GM23338 (cell line): ENCODE measurements at regions not wholly inside any gene's neighbourhood (a gene's known extent, or its start where the extent isn't known, plus 50 kb on each side); places are given as distances from the start of the nearest gene placed in this dataset.

ENCODE experiments used
- CREB1 ChIP-seq: fragments of 250-450 bp; sonication (Bioruptor Pico); IDR thresholded peaks from 2 replicates; pipeline ENCODE4 v1.5.0; 2020; ENCODE audit warnings: low read depth, mild to moderate bottlenecking, moderate library complexity
- CTCF ChIP-seq, 2 experiments: fragments of 200-600 bp in 1 of 2; sonication (generic) in 1 of 2; conservative IDR thresholded peaks; 2 replicates each; pipeline versions ENCODE4 v1.5.1 to v1.6.1; 2016 to 2017; ENCODE audit warnings: antibody characterized with exemption in 2 of 2, low read depth in 2 of 2, mild to moderate bottlenecking in 2 of 2, moderate library complexity in 1 of 2
- ETS1 ChIP-seq: IDR thresholded peaks from 2 replicates; pipeline ENCODE4 v1.6.1; 2016; ENCODE audit warnings: antibody characterized with exemption
- EZH2 ChIP-seq: fragments of 200-600 bp; sonication (generic); IDR thresholded peaks from one replicate; pipeline ENCODE4 v1.8.0; 2017; ENCODE audit warnings: antibody characterized with exemption, mild to moderate bottlenecking, low read depth; ENCODE audit not compliant: unreplicated experiment
- JUNB ChIP-seq: IDR thresholded peaks from one replicate; pipeline ENCODE4 v1.6.1; 2016; ENCODE audit warnings: antibody characterized with exemption; ENCODE audit not compliant: unreplicated experiment
- NANOG ChIP-seq: IDR thresholded peaks from 2 replicates; pipeline ENCODE4 v1.6.1; 2016; ENCODE audit warnings: antibody characterized with exemption, borderline replicate concordance
- STAT1 ChIP-seq: IDR thresholded peaks from one replicate; pipeline ENCODE4 v1.6.1; 2016; ENCODE audit warnings: antibody characterized with exemption; ENCODE audit not compliant: unreplicated experiment
- ZNF114 ChIP-seq: fragments of 250-450 bp; sonication (Bioruptor Pico); IDR thresholded peaks from 2 replicates; pipeline ENCODE4 v1.5.0; 2020; ENCODE audit warnings: mild to moderate bottlenecking, moderate library complexity
- ZNF331 ChIP-seq: fragments of 250-450 bp; sonication (Bioruptor Pico); IDR thresholded peaks from 2 replicates; pipeline ENCODE4 v1.5.0; 2020; ENCODE audit warnings: low read depth, mild to moderate bottlenecking, moderate library complexity
- ZNF462 ChIP-seq: fragments of 250-450 bp; sonication (Bioruptor Pico); IDR thresholded peaks from 2 replicates; pipeline ENCODE4 v1.5.0; 2020; ENCODE audit warnings: mild to moderate bottlenecking, moderate library complexity

DNA sequence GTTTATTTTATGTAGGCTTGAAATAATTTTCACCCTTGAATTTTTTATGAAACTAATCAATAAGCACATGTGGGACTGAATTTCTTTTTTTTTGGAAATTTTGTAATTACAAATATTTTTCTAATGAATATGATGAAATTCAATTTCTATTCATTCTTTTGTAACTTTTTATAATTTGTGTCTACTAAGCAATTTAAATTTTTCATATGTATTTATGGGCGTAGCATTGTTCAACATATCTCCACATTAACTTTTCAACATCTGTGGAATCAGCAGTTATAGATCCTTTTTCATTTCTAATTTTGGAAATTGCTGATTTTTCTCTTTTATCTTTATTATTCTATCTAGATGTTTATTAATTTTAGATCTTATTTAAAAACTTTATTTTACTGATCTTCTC, 1320.3 kb downstream of the C4orf33 start (continued):
- TF ChIP-seq ZNF462 (no peak), JUNB (no peak), NANOG (no peak), EZH2 (no peak), ETS1 (no peak), ZNF331 (CRISPR knock-in tag) (no peak), CTCF (conservative IDR thresholded peaks at IDR 0.05; ENCODE audit: low read depth in 2 of 2) (no peak), CREB1 (CRISPR knock-in tag) (no peak), STAT1 (no peak), ZNF114 (CRISPR knock-in tag) (no peak)
